ENCODE measurements at regions not wholly inside any gene's neighbourhood (a gene's known extent, or its start where the extent isn't known, plus 50 kb on each side); places are given as distances from the start of the nearest gene placed in this dataset.

GRCh38 chr3:95627293-95627692 lies 1187.1 kb upstream of the EPHA6 start:
- TF ChIP-seq ELF4 (IDR thresholded peaks at IDR 0.05) (no peak), BHLHE40 (IDR thresholded peaks at IDR 0.05; ENCODE audit: borderline replicate concordance) (no peak), FOXA1 (IDR thresholded peaks at IDR 0.05) (no peak), FOXM1 (IDR thresholded peaks at IDR 0.05; ENCODE audit: borderline replicate concordance) (no peak), HDGF (IDR thresholded peaks at IDR 0.05; ENCODE audit: borderline replicate concordance) (no peak), SUZ12 (IDR thresholded peaks at IDR 0.05) (no peak), TARDBP (IDR thresholded peaks at IDR 0.05) (no peak)
